ENCODE measurements at regions not wholly inside any gene's neighbourhood (a gene's known extent, or its start where the extent isn't known, plus 50 kb on each side); places are given as distances from the start of the nearest gene placed in this dataset.
A peak's percentile ranks its signal among the peaks of the same experiment; 100 is the strongest.

- Histone ChIP-seq H3K36me3 (replicated peaks in 1 of 2) (no peaks in the 10 kb centered on the region), H3K4me3 (no peak overlapping the region), H3K4me1 (replicated peaks in 1 of 2) (no peaks in the 10 kb centered on the region), H3K27ac (no peak overlapping the region), H3K27me3 (peaks cover 5% of the 10 kb centered on the region), H3K9me3 (replicated peaks in 1 of 3) (no peaks in the 10 kb centered on the region)
- 8 to 58% (median 48%) methylated on average over 3 of the region's 3 CpGs for WGBS, 4 donors
- intact Hi-C loops (cut with DNase I): no loop called here
- TF ChIP-seq POLR2A (IDR thresholded peaks at IDR 0.05): no peak
- no peak for TF ChIP-seq CTCF (IDR thresholded peaks at IDR 0.05)
- peak in 1 of 7 donors; percentile 3 for DNase-seq
Measured at GRCh38 chr12:112599871-112600270, 181.1 kb downstream of the PTPN11 start.

GRCh38 chr12:112602150-112602549, 183.4 kb downstream of the PTPN11 start:
- 20 to 35% (median 25%) methylated on average over 3 of the region's 3 CpGs for WGBS, 4 donors
- DNase-seq: no peak
- H3K4me1 ChIP-seq (replicated peaks in 1 of 2): no peaks in the 10 kb centered on the region
- no peak overlapping the region for H3K27ac ChIP-seq
- TF ChIP-seq CTCF (IDR thresholded peaks at IDR 0.05) (no peak), POLR2A (IDR thresholded peaks at IDR 0.05) (no peak)
- H3K27me3 ChIP-seq: peaks cover 5% of the 10 kb centered on the region
- H3K9me3 ChIP-seq (replicated peaks in 1 of 3): no peaks in the 10 kb centered on the region
- H3K4me3 ChIP-seq: no peak overlapping the region
- H3K36me3 ChIP-seq (replicated peaks in 1 of 2): no peaks in the 10 kb centered on the region
- intact Hi-C loops (cut with DNase I): no loop called here

GRCh38 chr12:112606611-112607365, 184.8 kb upstream of the RPH3A start:
- Histone ChIP-seq H3K36me3 (replicated peaks in 1 of 2) (no peaks in the 10 kb centered on the region), H3K4me1 (replicated peaks in 1 of 2) (no peaks in the 10 kb centered on the region), H3K4me3 (no peak overlapping the region), H3K9me3 (replicated peaks in 1 of 3) (no peaks in the 10 kb centered on the region), H3K27me3 (no peaks in the 10 kb centered on the region), H3K27ac (no peak overlapping the region)
- intact Hi-C loops (cut with DNase I): no loop called here
- no peak for DNase-seq
- 67 to 72% (median 69%) methylated on average over 4 of the region's 4 CpGs for WGBS, 4 donors
- no peak for TF ChIP-seq CTCF (IDR thresholded peaks at IDR 0.05)
- no peak for TF ChIP-seq POLR2A (IDR thresholded peaks at IDR 0.05)

GRCh38 chr12:112607427-112607826, 184.1 kb upstream of the RPH3A start:
- Histone ChIP-seq H3K27me3 (no peaks in the 10 kb centered on the region), H3K36me3 (replicated peaks in 1 of 2) (no peaks in the 10 kb centered on the region), H3K9me3 (replicated peaks in 1 of 3) (no peaks in the 10 kb centered on the region), H3K27ac (no peak overlapping the region), H3K4me3 (no peak overlapping the region), H3K4me1 (replicated peaks in 1 of 2) (no peaks in the 10 kb centered on the region)
- WGBS, 4 donors: 46 to 58% (median 49%) methylated on average over 3 of the region's 3 CpGs
- TF ChIP-seq CTCF (IDR thresholded peaks at IDR 0.05) (no peak), POLR2A (IDR thresholded peaks at IDR 0.05) (no peak)
- intact Hi-C loops (cut with DNase I): no loop called here
- no peak for DNase-seq

All from adrenal gland (tissue), 9 donors.